GM23338 (cell line): ENCODE measurements at regions not wholly inside any gene's neighbourhood (a gene's known extent, or its start where the extent isn't known, plus 50 kb on each side); places are given as distances from the start of the nearest gene placed in this dataset.

Experiments
- ATAC-seq: fragments of 200-7000 bp; cut with Tn5 transposase; 3 replicates; pipeline ENCODE4 v1.9.1; 2020
- DNase-seq: peaks from one replicate; pipeline ENCODE4 v3.0.0-alpha.2; 2015; ENCODE audit warnings: low spot score
- H2AFZ ChIP-seq: fragments of 200-600 bp; sonication (generic); 2 replicates; pipeline ENCODE4 v1.8.0; 2016; ENCODE audit warnings: antibody characterized with exemption, mild to moderate bottlenecking, moderate library complexity
- H3F3A ChIP-seq: fragments of 200-600 bp; sonication (generic); replicated peaks from 2 replicates; pipeline ENCODE4 v1.8.0; 2017; ENCODE audit warnings: antibody characterized with exemption, mixed run types, low read depth
- H3K27ac ChIP-seq: fragments of 200-600 bp; sonication (generic); 2 replicates; pipeline ENCODE4 v1.6.1; 2016; ENCODE audit warnings: low read depth
- H3K27me3 ChIP-seq: fragments of 200-600 bp; sonication (generic); 2 replicates; pipeline ENCODE4 v1.8.0; 2016; ENCODE audit warnings: mild to moderate bottlenecking, mixed run types, moderate library complexity; ENCODE audit not compliant: insufficient read depth
- H3K36me3 ChIP-seq: fragments of 200-600 bp; sonication (generic); 2 replicates; pipeline ENCODE4 v1.8.0; 2016; ENCODE audit warnings: mild to moderate bottlenecking; ENCODE audit not compliant: insufficient read depth
- H3K4me1 ChIP-seq: fragments of 200-600 bp; sonication (generic); 2 replicates; pipeline ENCODE4 v1.8.0; 2016; ENCODE audit warnings: mild to moderate bottlenecking, moderate library complexity; ENCODE audit not compliant: insufficient read depth
- H3K4me2 ChIP-seq: fragments of 200-600 bp; sonication (generic); 2 replicates; pipeline ENCODE4 v1.7.1; 2017; ENCODE audit warnings: mixed run types
- H3K4me3 ChIP-seq: fragments of 200-600 bp; sonication (generic); 2 replicates; pipeline ENCODE4 v1.6.1; 2016; ENCODE audit warnings: mixed run types
- H3K79me2 ChIP-seq: fragments of 200-600 bp; sonication (generic); replicated peaks from 2 replicates; pipeline ENCODE4 v1.8.0; 2017; ENCODE audit warnings: mild to moderate bottlenecking; ENCODE audit not compliant: insufficient read depth
- H3K9me2 ChIP-seq: fragments of 200-600 bp; sonication (generic); 2 replicates; pipeline ENCODE4 v1.8.0; 2017; ENCODE audit not compliant: insufficient read depth
- H4K20me1 ChIP-seq: fragments of 200-600 bp; sonication (generic); replicated peaks from 2 replicates; pipeline ENCODE4 v1.8.0; 2017; ENCODE audit warnings: mild to moderate bottlenecking; ENCODE audit not compliant: insufficient read depth
- H3K27ac Mint-ChIP-seq: 2 replicates; pipeline ENCODE4 v1.8.0; 2020; ENCODE audit warnings: inconsistent platforms, mild to moderate bottlenecking, moderate library complexity, mixed read lengths
- H3K27me3 Mint-ChIP-seq: 3 replicates; pipeline ENCODE4 v1.8.0; 2022; ENCODE audit warnings: low read depth, mild to moderate bottlenecking, moderate library complexity, mixed read lengths, inconsistent platforms; ENCODE audit not compliant: insufficient read depth, poor library complexity
- H3K36me3 Mint-ChIP-seq: 3 replicates; pipeline ENCODE4 v1.8.0; 2021; ENCODE audit warnings: low read depth, mild to moderate bottlenecking, inconsistent platforms, moderate library complexity, mixed read lengths
- H3K4me1 Mint-ChIP-seq: 3 replicates; pipeline ENCODE4 v1.8.0; 2020; ENCODE audit warnings: mild to moderate bottlenecking, inconsistent platforms, mixed read lengths
- H3K4me3 Mint-ChIP-seq: 3 replicates; pipeline ENCODE4 v1.8.0; 2021; ENCODE audit warnings: moderate library complexity, mild to moderate bottlenecking, inconsistent platforms, mixed read lengths
- H3K9me3 Mint-ChIP-seq: 3 replicates; pipeline ENCODE4 v1.8.0; 2020; ENCODE audit warnings: moderate library complexity, mild to moderate bottlenecking, inconsistent platforms, mixed read lengths
- CREB1 ChIP-seq: fragments of 250-450 bp; sonication (Bioruptor Pico); IDR thresholded peaks from 2 replicates; pipeline ENCODE4 v1.5.0; 2020; ENCODE audit warnings: low read depth, mild to moderate bottlenecking, moderate library complexity
- EZH2 ChIP-seq: fragments of 200-600 bp; sonication (generic); IDR thresholded peaks from one replicate; pipeline ENCODE4 v1.8.0; 2017; ENCODE audit warnings: antibody characterized with exemption, mild to moderate bottlenecking, low read depth; ENCODE audit not compliant: unreplicated experiment
- EZH2phosphoT487 ChIP-seq: fragments of 200-600 bp; sonication (generic); IDR thresholded peaks from one replicate; pipeline ENCODE4 v1.8.1; 2018; ENCODE audit warnings: antibody characterized with exemption; ENCODE audit not compliant: unreplicated experiment
- JUNB ChIP-seq: IDR thresholded peaks from one replicate; pipeline ENCODE4 v1.6.1; 2016; ENCODE audit warnings: antibody characterized with exemption; ENCODE audit not compliant: unreplicated experiment
- NANOG ChIP-seq: IDR thresholded peaks from 2 replicates; pipeline ENCODE4 v1.6.1; 2016; ENCODE audit warnings: antibody characterized with exemption, borderline replicate concordance
- POLR2AphosphoS5 ChIP-seq: IDR thresholded peaks from 2 replicates; pipeline ENCODE4 v1.6.1; 2016; ENCODE audit warnings: antibody characterized with exemption, low read depth
- STAT1 ChIP-seq: IDR thresholded peaks from one replicate; pipeline ENCODE4 v1.6.1; 2016; ENCODE audit warnings: antibody characterized with exemption; ENCODE audit not compliant: unreplicated experiment
- ZNF114 ChIP-seq: fragments of 250-450 bp; sonication (Bioruptor Pico); IDR thresholded peaks from 2 replicates; pipeline ENCODE4 v1.5.0; 2020; ENCODE audit warnings: mild to moderate bottlenecking, moderate library complexity
- ZNF331 ChIP-seq: fragments of 250-450 bp; sonication (Bioruptor Pico); IDR thresholded peaks from 2 replicates; pipeline ENCODE4 v1.5.0; 2020; ENCODE audit warnings: low read depth, mild to moderate bottlenecking, moderate library complexity
- TF ChIP-seq, protein P1 (sequence below), 2 experiments: fragments of 200-600 bp in 1 of 2; sonication (generic) in 1 of 2; conservative IDR thresholded peaks; 2 replicates each; pipeline versions ENCODE4 v1.5.1 to v1.6.1; 2016 to 2017; ENCODE audit warnings: antibody characterized with exemption in 2 of 2, low read depth in 2 of 2, mild to moderate bottlenecking in 2 of 2, moderate library complexity in 1 of 2
- TF ChIP-seq, protein P2 (sequence below): IDR thresholded peaks from one replicate; pipeline ENCODE4 v1.6.1; 2018; ENCODE audit warnings: antibody characterized with exemption; ENCODE audit not compliant: unreplicated experiment
- TF ChIP-seq, protein P3 (sequence below): IDR thresholded peaks from 2 replicates; pipeline ENCODE4 v1.6.1; 2016; ENCODE audit warnings: antibody characterized with exemption

DNA sequence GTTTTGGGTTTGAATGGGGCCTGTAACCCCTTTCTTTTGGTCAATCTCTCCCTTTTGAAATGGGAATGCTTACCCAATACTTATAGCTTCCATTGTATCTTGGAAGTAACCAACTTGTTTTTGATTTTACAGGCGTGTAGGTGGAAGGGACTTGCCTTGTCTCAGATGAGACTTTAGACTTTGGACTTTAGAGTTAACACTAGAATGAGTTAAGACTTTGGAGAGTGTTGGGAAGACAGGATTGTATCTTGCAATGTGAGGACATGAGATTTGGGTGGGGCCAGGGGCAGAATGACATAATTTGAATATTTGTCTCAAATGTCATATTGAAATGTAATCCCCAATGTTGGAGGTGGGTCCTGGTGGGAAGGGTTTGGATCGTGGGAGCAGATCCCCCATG lies 1466.9 kb downstream of the LRRC4C start:
- DNase-seq = no peak
- no peak overlapping the region for H3K27ac ChIP-seq
- H4K20me1 ChIP-seq = no peaks in the 10 kb centered on the region
- Mint-ChIP-seq H3K4me1 (peaks cover 4% of the 10 kb centered on the region; the same call in 2 of the 3 replicates), H3K4me3 (no peak overlapping the region), H3K27me3 (peaks cover 3% of the 10 kb centered on the region), H3K9me3 (peaks cover 10% of the 10 kb centered on the region; the same call in 2 of the 3 replicates), H3K27ac (no peak overlapping the region), H3K36me3 (no peaks in the 10 kb centered on the region)
- no peak for TF ChIP-seq STAT1
- TF ChIP-seq ZNF114 (CRISPR knock-in tag) = no peak
- no peak for TF ChIP-seq POLR2AphosphoS5
- TF ChIP-seq, protein P1, sequence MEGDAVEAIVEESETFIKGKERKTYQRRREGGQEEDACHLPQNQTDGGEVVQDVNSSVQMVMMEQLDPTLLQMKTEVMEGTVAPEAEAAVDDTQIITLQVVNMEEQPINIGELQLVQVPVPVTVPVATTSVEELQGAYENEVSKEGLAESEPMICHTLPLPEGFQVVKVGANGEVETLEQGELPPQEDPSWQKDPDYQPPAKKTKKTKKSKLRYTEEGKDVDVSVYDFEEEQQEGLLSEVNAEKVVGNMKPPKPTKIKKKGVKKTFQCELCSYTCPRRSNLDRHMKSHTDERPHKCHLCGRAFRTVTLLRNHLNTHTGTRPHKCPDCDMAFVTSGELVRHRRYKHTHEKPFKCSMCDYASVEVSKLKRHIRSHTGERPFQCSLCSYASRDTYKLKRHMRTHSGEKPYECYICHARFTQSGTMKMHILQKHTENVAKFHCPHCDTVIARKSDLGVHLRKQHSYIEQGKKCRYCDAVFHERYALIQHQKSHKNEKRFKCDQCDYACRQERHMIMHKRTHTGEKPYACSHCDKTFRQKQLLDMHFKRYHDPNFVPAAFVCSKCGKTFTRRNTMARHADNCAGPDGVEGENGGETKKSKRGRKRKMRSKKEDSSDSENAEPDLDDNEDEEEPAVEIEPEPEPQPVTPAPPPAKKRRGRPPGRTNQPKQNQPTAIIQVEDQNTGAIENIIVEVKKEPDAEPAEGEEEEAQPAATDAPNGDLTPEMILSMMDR (conservative IDR thresholded peaks at IDR 0.05; ENCODE audit: low read depth in 2 of 2) = no peak
- TF ChIP-seq ZNF331 (CRISPR knock-in tag) = no peak
- TF ChIP-seq NANOG = no peak
- no peak for TF ChIP-seq CREB1
- TF ChIP-seq, protein P2, sequence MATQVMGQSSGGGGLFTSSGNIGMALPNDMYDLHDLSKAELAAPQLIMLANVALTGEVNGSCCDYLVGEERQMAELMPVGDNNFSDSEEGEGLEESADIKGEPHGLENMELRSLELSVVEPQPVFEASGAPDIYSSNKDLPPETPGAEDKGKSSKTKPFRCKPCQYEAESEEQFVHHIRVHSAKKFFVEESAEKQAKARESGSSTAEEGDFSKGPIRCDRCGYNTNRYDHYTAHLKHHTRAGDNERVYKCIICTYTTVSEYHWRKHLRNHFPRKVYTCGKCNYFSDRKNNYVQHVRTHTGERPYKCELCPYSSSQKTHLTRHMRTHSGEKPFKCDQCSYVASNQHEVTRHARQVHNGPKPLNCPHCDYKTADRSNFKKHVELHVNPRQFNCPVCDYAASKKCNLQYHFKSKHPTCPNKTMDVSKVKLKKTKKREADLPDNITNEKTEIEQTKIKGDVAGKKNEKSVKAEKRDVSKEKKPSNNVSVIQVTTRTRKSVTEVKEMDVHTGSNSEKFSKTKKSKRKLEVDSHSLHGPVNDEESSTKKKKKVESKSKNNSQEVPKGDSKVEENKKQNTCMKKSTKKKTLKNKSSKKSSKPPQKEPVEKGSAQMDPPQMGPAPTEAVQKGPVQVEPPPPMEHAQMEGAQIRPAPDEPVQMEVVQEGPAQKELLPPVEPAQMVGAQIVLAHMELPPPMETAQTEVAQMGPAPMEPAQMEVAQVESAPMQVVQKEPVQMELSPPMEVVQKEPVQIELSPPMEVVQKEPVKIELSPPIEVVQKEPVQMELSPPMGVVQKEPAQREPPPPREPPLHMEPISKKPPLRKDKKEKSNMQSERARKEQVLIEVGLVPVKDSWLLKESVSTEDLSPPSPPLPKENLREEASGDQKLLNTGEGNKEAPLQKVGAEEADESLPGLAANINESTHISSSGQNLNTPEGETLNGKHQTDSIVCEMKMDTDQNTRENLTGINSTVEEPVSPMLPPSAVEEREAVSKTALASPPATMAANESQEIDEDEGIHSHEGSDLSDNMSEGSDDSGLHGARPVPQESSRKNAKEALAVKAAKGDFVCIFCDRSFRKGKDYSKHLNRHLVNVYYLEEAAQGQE = no peak
- no peak overlapping the region for H3K4me3 ChIP-seq
- H3F3A ChIP-seq = no peaks in the 10 kb centered on the region
- H3K36me3 ChIP-seq = no peaks in the 10 kb centered on the region
- no peak overlapping the region; the same call in 1 of the 2 replicates for H2AFZ ChIP-seq
- H3K9me2 ChIP-seq = no peaks in the 10 kb centered on the region
- H3K79me2 ChIP-seq = no peaks in the 10 kb centered on the region
- no peak for ATAC-seq
- H3K27me3 ChIP-seq = no peaks in the 10 kb centered on the region
- no peak overlapping the region for H3K4me2 ChIP-seq
- H3K4me1 ChIP-seq = no peaks in the 10 kb centered on the region

DNA sequence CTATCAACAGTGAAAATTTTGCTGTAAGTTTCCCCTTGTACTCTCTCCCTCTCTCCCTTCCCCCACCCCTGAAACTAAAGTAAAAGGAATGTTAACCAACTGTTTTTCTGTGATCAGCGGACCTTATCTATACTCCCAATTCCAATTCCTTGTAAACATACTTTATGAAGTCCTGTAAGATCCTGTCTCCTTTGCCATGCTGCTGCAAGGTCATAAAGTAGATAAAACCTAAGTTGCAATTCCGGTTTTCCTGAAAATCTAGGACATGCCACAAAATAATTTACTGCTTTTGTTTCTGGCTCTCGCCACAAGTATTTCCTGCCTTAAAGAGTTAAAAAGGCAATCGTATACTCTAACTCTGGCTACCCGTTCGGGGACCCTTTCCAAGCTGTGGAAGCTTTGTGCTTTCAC lies 1469.0 kb downstream of the LRRC4C start:
- Histone ChIP-seq H3K79me2 (no peaks in the 10 kb centered on the region), H2AFZ (peak overlapping the region; percentile 82), H3K9me2 (no peaks in the 10 kb centered on the region), H3K4me1 (no peaks in the 10 kb centered on the region), H3K27me3 (no peaks in the 10 kb centered on the region), H4K20me1 (no peaks in the 10 kb centered on the region), H3K4me2 (0 out of 2 replicates have a peak overlapping the region, but pooled peaks have one; percentile 25), H3K27ac (no peak overlapping the region), H3K4me3 (no peak overlapping the region), H3F3A (no peaks in the 10 kb centered on the region), H3K36me3 (no peaks in the 10 kb centered on the region)
- Mint-ChIP-seq H3K4me1 (peaks cover 4% of the 10 kb centered on the region; the same call in 2 of the 3 replicates), H3K9me3 (peaks cover 19% of the 10 kb centered on the region), H3K27ac (no peak overlapping the region), H3K27me3 (peaks cover 3% of the 10 kb centered on the region), H3K4me3 (no peak overlapping the region), H3K36me3 (no peaks in the 10 kb centered on the region)
- peak; percentile 2 for DNase-seq
- TF ChIP-seq ZNF331 (CRISPR knock-in tag) (no peak), CREB1 (no peak), JUNB (no peak), EZH2phosphoT487 (no peak), EZH2 (no peak)
- TF ChIP-seq, protein P2 = no peak
- TF ChIP-seq, protein P3, sequence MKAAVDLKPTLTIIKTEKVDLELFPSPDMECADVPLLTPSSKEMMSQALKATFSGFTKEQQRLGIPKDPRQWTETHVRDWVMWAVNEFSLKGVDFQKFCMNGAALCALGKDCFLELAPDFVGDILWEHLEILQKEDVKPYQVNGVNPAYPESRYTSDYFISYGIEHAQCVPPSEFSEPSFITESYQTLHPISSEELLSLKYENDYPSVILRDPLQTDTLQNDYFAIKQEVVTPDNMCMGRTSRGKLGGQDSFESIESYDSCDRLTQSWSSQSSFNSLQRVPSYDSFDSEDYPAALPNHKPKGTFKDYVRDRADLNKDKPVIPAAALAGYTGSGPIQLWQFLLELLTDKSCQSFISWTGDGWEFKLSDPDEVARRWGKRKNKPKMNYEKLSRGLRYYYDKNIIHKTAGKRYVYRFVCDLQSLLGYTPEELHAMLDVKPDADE = no peak
- no peak for ATAC-seq
